DOHH2 (cell line): ENCODE measurements at regions not wholly inside any gene's neighbourhood (a gene's known extent, or its start where the extent isn't known, plus 50 kb on each side); places are given as distances from the start of the nearest gene placed in this dataset.

Source experiments
- H3F3A ChIP-seq: fragments of 200-600 bp; sonication (generic), shearing (Covaris generic); 2 replicates; pipeline ENCODE4 v1.6.0; 2016; ENCODE audit warnings: antibody characterized with exemption, mild to moderate bottlenecking; ENCODE audit not compliant: control insufficient read depth, insufficient read depth
- H3K27ac ChIP-seq: fragments of 200-600 bp; sonication (generic); 2 replicates; pipeline ENCODE4 v1.5.1; 2014; ENCODE audit warnings: low read depth, mild to moderate bottlenecking, low read length, moderate library complexity
- H3K27me3 ChIP-seq: fragments of 200-600 bp; sonication (generic); 2 replicates; pipeline ENCODE4 v1.6.1; 2014; ENCODE audit warnings: mild to moderate bottlenecking, low read length, mixed read lengths; ENCODE audit not compliant: control insufficient read depth
- H3K36me3 ChIP-seq: fragments of 200-600 bp; sonication (generic); 2 replicates; pipeline ENCODE4 v1.6.1; 2014; ENCODE audit warnings: mild to moderate bottlenecking, low read length, moderate library complexity, mixed read lengths; ENCODE audit not compliant: control insufficient read depth
- H3K4me1 ChIP-seq: fragments of 200-600 bp; sonication (generic); 2 replicates; pipeline ENCODE4 v1.6.1; 2014; ENCODE audit warnings: mild to moderate bottlenecking, low read length, mixed read lengths; ENCODE audit not compliant: control insufficient read depth
- H3K4me2 ChIP-seq: fragments of 200-600 bp; sonication (generic); 2 replicates; pipeline ENCODE4 v1.6.0; 2014; ENCODE audit warnings: mild to moderate bottlenecking, low read length, moderate library complexity
- H3K4me3 ChIP-seq: fragments of 200-600 bp; sonication (generic); 2 replicates; pipeline ENCODE4 v1.5.1; 2014; ENCODE audit warnings: mild to moderate bottlenecking, low read length, mixed read lengths
- H3K79me2 ChIP-seq: fragments of 200-600 bp; sonication (generic); 2 replicates; pipeline ENCODE4 v1.6.1; 2014; ENCODE audit warnings: mild to moderate bottlenecking, low read length, mixed read lengths; ENCODE audit not compliant: control insufficient read depth
- H3K9me2 ChIP-seq: fragments of 200-600 bp; sonication (generic); replicated peaks from 2 replicates; pipeline ENCODE4 v1.6.1; 2014; ENCODE audit warnings: mild to moderate bottlenecking, low read length, mixed read lengths; ENCODE audit not compliant: control insufficient read depth
- H3K9me3 ChIP-seq: fragments of 200-600 bp; sonication (generic); 2 replicates; pipeline ENCODE4 v1.6.1; 2014; ENCODE audit warnings: antibody characterized with exemption, low read length, mixed read lengths; ENCODE audit not compliant: control insufficient read depth, insufficient read depth
- H4K20me1 ChIP-seq: fragments of 200-600 bp; sonication (generic); 2 replicates; pipeline ENCODE4 v1.6.0; 2014; ENCODE audit warnings: low read depth, mild to moderate bottlenecking, antibody characterized with exemption, low read length, moderate library complexity; ENCODE audit not compliant: control insufficient read depth, insufficient read depth
- CTCF ChIP-seq: fragments of 200-600 bp; sonication (generic); IDR thresholded peaks from one replicate; pipeline ENCODE4 v1.5.1; 2014; ENCODE audit warnings: antibody characterized with exemption, mild to moderate bottlenecking, low read depth, low read length; ENCODE audit not compliant: poor library complexity, severe bottlenecking
- EZH2phosphoT487 ChIP-seq: fragments of 200-600 bp; sonication (generic); IDR thresholded peaks from 2 replicates; pipeline ENCODE4 v1.6.1; 2017; ENCODE audit warnings: borderline replicate concordance, mild to moderate bottlenecking, antibody characterized with exemption, low read length, moderate library complexity, mixed read lengths

GRCh38 chr7:94115316-94115715 is 111.2 kb upstream of the BET1 start:
- Histone ChIP-seq H3K9me3 (no peaks in the 10 kb centered on the region), H3K4me1 (no peaks in the 10 kb centered on the region), H3F3A (no peaks in the 10 kb centered on the region), H3K27me3 (no peaks in the 10 kb centered on the region), H3K4me3 (no peak overlapping the region), H4K20me1 (no peaks in the 10 kb centered on the region), H3K9me2 (no peaks in the 10 kb centered on the region), H3K27ac (no peak overlapping the region), H3K4me2 (no peak overlapping the region), H3K36me3 (no peaks in the 10 kb centered on the region), H3K79me2 (no peaks in the 10 kb centered on the region)
- TF ChIP-seq EZH2phosphoT487 (no peak), CTCF (no peak)

GRCh38 chr7:94123136-94123535 is 119.0 kb upstream of the BET1 start:
- H4K20me1 ChIP-seq: no peaks in the 10 kb centered on the region
- no peak overlapping the region for H3K4me2 ChIP-seq
- no peaks in the 10 kb centered on the region for H3K36me3 ChIP-seq
- H3K4me1 ChIP-seq: no peaks in the 10 kb centered on the region
- H3K27ac ChIP-seq: no peak overlapping the region
- TF ChIP-seq EZH2phosphoT487 (no peak), CTCF (no peak)
- no peaks in the 10 kb centered on the region for H3K79me2 ChIP-seq
- peaks cover 10% of the 10 kb centered on the region for H3K27me3 ChIP-seq
- no peaks in the 10 kb centered on the region for H3K9me3 ChIP-seq
- H3K9me2 ChIP-seq: no peaks in the 10 kb centered on the region
- no peak overlapping the region for H3K4me3 ChIP-seq
- no peaks in the 10 kb centered on the region for H3F3A ChIP-seq

- Histone ChIP-seq H3K27ac (no peak overlapping the region), H3K4me2 (no peak overlapping the region), H3F3A (no peaks in the 10 kb centered on the region), H4K20me1 (no peaks in the 10 kb centered on the region), H3K79me2 (no peaks in the 10 kb centered on the region), H3K4me3 (no peak overlapping the region), H3K9me2 (no peaks in the 10 kb centered on the region), H3K9me3 (no peaks in the 10 kb centered on the region), H3K4me1 (no peaks in the 10 kb centered on the region), H3K36me3 (no peaks in the 10 kb centered on the region), H3K27me3 (peaks cover 8% of the 10 kb centered on the region)
- no peak for TF ChIP-seq CTCF
- no peak for TF ChIP-seq EZH2phosphoT487
Observed at GRCh38 chr7:94127026-94127425, 122.9 kb upstream of the BET1 start.

GRCh38 chr7:94128072-94128471 is 123.9 kb upstream of the BET1 start:
- TF ChIP-seq CTCF (no peak), EZH2phosphoT487 (no peak)
- peaks cover 4% of the 10 kb centered on the region; the same call in 1 of the 2 replicates for H3K27me3 ChIP-seq
- H3K4me1 ChIP-seq: no peaks in the 10 kb centered on the region
- H3K79me2 ChIP-seq: no peaks in the 10 kb centered on the region
- H4K20me1 ChIP-seq: no peaks in the 10 kb centered on the region
- no peak overlapping the region for H3K27ac ChIP-seq
- no peak overlapping the region for H3K4me2 ChIP-seq
- no peaks in the 10 kb centered on the region for H3K9me2 ChIP-seq
- H3K4me3 ChIP-seq: no peak overlapping the region
- H3K9me3 ChIP-seq: no peaks in the 10 kb centered on the region
- no peaks in the 10 kb centered on the region for H3K36me3 ChIP-seq
- no peaks in the 10 kb centered on the region for H3F3A ChIP-seq
